DOHH2 (cell line): ENCODE measurements at regions not wholly inside any gene's neighbourhood (a gene's known extent, or its start where the extent isn't known, plus 50 kb on each side); places are given as distances from the start of the nearest gene placed in this dataset.

ENCODE experiments used
- CTCF ChIP-seq: fragments of 200-600 bp; sonication (generic); IDR thresholded peaks from one replicate; pipeline ENCODE4 v1.5.1; 2014; ENCODE audit warnings: antibody characterized with exemption, mild to moderate bottlenecking, low read depth, low read length; ENCODE audit not compliant: poor library complexity, severe bottlenecking
- EZH2phosphoT487 ChIP-seq: fragments of 200-600 bp; sonication (generic); IDR thresholded peaks from 2 replicates; pipeline ENCODE4 v1.6.1; 2017; ENCODE audit warnings: borderline replicate concordance, mild to moderate bottlenecking, antibody characterized with exemption, low read length, moderate library complexity, mixed read lengths

- TF ChIP-seq CTCF (no peak), EZH2phosphoT487 (no peak)
These were observed 424.2 kb downstream of the PDGFC start for GRCh38 chr4:156547439-156547838.
